Body of pancreas (tissue), 4 donors: ENCODE measurements at regions not wholly inside any gene's neighbourhood (a gene's known extent, or its start where the extent isn't known, plus 50 kb on each side); places are given as distances from the start of the nearest gene placed in this dataset.

Experiments used
- ATAC-seq: fragments of 150-250 bp; one replicate; pipeline ENCODE4 v1.9.1; 2016
- DNase-seq, 4 donors: peaks; one replicate each; pipeline ENCODE4 v3.0.0-alpha.2; 2019
- H3K27ac ChIP-seq, 4 donors: fragments of 200-600 bp; sonication (generic); 1 replicate in 3 of 4; 2 replicates in 1 of 4; pipeline versions ENCODE4 v1.5.1 to v1.6.1; 2016 to 2019; ENCODE audit warnings: mild to moderate bottlenecking in 1 of 4, mixed read lengths in 1 of 4, moderate library complexity in 1 of 4
- H3K27me3 ChIP-seq, 2 donors: fragments of 200-600 bp; sonication (generic); one replicate each; pipeline ENCODE4 v1.6.0; 2016; ENCODE audit warnings: mild to moderate bottlenecking in 1 of 2
- H3K36me3 ChIP-seq, 2 donors: fragments of 200-600 bp; sonication (generic); replicated peaks in 1 of 2; 2 replicates each; pipeline ENCODE4 v1.5.1; 2016; ENCODE audit warnings: low read depth in 2 of 2; ENCODE audit not compliant: insufficient read depth in 1 of 2
- H3K4me1 ChIP-seq: fragments of 200-600 bp; sonication (generic); one replicate; pipeline ENCODE4 v1.6.0; 2016
- H3K4me3 ChIP-seq, 2 donors: fragments of 200-600 bp; sonication (generic); 1 replicate in 1 of 2; 2 replicates in 1 of 2; pipeline ENCODE4 v1.5.1; 2016 to 2019
- H3K9me3 ChIP-seq, 3 donors: fragments of 200-600 bp; sonication (generic); 1 replicate in 2 of 3; 2 replicates in 1 of 3; pipeline ENCODE4 v1.5.1; 2016
- POLR2A ChIP-seq, 3 donors: fragments of 450-650 bp; IDR thresholded peaks; one replicate each; pipeline ENCODE4 v1.6.1; 2016; ENCODE audit warnings: antibody characterized with exemption in 3 of 3, mild to moderate bottlenecking in 2 of 3
- WGBS, 2 donors: methylation state at CpG; one replicate each; pipeline ENCODE4 v1.1.5; 2017; 5-methylcytosine and 5-hydroxymethylcytosine counted together
- intact Hi-C: fragments of 100-400 bp; cut with DNase I; formaldehyde crosslinking; loops from one replicate; pipeline ENCODE4 v1.15.1; 2023
- TF ChIP-seq, protein P1 (sequence below), 7 experiments: fragments of 450-650 bp in 4 of 7; fragments of 200-600 bp in 3 of 7; sonication (generic) in 3 of 7; IDR thresholded peaks; one replicate each; pipeline ENCODE4 v1.5.1; 2016 to 2019; ENCODE audit warnings: antibody characterized with exemption in 7 of 7

DNA sequence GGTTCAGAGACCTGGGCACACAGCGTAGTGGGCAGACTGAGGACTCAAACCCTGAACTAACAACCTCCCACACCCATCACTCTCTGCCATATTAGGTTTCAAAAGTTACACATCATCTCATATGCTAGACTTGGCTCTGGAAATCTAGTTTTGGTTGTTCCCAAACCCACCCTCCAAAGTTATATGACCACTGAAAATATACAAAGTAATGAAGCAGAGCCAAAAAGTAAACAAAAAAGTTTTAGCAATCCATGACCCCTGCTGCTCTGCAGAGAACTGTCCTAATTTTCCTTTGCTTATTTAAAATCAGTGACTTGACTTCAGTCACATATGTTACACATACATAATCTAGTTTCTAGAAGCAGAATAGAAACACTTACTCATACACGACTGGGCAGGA, 155.6 kb upstream of the TAS2R1 start:
- no peak for ATAC-seq
- 50 to 63% methylated on average over 2 of the region's 2 CpGs for WGBS, 2 donors
- H3K36me3 ChIP-seq: no peaks in the 10 kb centered on the region
- intact Hi-C loops: no loop called here
- no peaks in the 10 kb centered on the region for H3K9me3 ChIP-seq
- TF ChIP-seq POLR2A (IDR thresholded peaks at IDR 0.05): no peak
- TF ChIP-seq, protein P1, sequence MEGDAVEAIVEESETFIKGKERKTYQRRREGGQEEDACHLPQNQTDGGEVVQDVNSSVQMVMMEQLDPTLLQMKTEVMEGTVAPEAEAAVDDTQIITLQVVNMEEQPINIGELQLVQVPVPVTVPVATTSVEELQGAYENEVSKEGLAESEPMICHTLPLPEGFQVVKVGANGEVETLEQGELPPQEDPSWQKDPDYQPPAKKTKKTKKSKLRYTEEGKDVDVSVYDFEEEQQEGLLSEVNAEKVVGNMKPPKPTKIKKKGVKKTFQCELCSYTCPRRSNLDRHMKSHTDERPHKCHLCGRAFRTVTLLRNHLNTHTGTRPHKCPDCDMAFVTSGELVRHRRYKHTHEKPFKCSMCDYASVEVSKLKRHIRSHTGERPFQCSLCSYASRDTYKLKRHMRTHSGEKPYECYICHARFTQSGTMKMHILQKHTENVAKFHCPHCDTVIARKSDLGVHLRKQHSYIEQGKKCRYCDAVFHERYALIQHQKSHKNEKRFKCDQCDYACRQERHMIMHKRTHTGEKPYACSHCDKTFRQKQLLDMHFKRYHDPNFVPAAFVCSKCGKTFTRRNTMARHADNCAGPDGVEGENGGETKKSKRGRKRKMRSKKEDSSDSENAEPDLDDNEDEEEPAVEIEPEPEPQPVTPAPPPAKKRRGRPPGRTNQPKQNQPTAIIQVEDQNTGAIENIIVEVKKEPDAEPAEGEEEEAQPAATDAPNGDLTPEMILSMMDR (IDR thresholded peaks at IDR 0.05): no peak
- no peak overlapping the region for H3K4me3 ChIP-seq
- DNase-seq: no peak
- H3K27ac ChIP-seq: no peak overlapping the region
- H3K4me1 ChIP-seq: no peaks in the 10 kb centered on the region
- H3K27me3 ChIP-seq: no peaks in the 10 kb centered on the region

DNA sequence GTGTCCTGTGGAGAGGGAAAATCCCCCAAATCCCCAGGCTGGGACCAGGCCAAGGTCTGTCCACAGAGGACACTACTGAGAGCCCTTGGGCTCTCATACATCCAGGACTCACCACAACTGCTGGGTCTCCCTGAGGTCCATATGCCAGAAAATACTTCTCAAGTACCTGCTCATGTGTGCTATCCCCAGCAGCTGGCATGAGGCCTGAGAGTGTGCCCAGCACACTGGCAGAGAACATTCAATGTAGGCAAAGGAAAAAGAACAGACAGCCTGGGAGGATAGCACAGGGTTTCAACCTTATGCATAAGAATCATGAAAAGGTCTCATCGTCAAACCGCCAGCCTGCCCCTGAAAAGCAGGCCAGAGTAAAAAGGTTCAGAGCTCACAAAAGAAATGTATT, 154.1 kb upstream of the TAS2R1 start:
- DNase-seq (no peak), ATAC-seq (no peak)
- H3K27me3 ChIP-seq: no peaks in the 10 kb centered on the region
- no peaks in the 10 kb centered on the region for H3K4me1 ChIP-seq
- TF ChIP-seq, protein P1 (IDR thresholded peaks at IDR 0.05): no peak
- TF ChIP-seq POLR2A (IDR thresholded peaks at IDR 0.05): no peak
- WGBS, 2 donors: 82 to 97% methylated on average over 2 of the region's 2 CpGs
- H3K4me3 ChIP-seq: no peak overlapping the region
- no peaks in the 10 kb centered on the region for H3K9me3 ChIP-seq
- H3K36me3 ChIP-seq: no peaks in the 10 kb centered on the region
- no peak overlapping the region for H3K27ac ChIP-seq
- intact Hi-C loops: no loop called here

DNA sequence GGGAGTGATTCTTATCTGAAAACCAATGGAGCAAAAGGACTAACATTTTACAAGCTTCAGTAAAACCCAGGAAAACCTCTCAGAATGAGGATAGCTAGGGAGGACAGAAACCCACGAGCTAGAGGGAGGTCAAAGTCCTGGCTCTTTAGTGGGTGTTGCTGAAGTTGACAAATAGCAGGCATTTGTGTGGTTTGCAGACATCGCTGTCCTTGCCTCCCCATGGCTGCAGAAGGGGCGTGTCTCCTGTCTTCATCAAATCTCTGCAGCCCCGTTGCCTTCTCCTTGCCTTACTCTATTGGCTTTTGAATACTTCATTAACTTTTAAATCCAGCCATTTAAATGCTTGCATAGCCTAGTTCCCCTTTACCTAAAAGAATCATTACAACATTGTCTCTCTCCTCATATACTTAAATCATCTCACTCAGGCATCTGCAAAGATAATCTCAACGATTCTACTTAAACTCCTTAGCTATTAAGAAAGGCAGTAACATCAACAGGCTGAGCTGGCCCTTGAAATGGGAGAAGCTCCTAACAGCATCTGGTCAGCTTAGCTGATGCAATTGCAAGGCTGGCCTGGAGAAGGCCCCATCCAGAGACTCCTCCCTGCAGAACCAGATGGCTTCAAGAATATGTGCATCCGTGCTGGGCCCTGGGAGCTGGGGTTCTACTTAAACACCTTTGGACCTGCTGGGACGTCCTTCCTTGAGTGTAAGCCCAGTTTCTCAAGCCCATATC, 152.8 kb upstream of the TAS2R1 start:
- Histone ChIP-seq H3K4me1 (no peaks in the 10 kb centered on the region), H3K27me3 (no peaks in the 10 kb centered on the region), H3K36me3 (no peaks in the 10 kb centered on the region), H3K9me3 (no peaks in the 10 kb centered on the region), H3K4me3 (no peak overlapping the region), H3K27ac (no peak overlapping the region)
- intact Hi-C loops: no loop called here
- DNase-seq (no peak), ATAC-seq (no peak)
- TF ChIP-seq, protein P1 (IDR thresholded peaks at IDR 0.05): no peak
- no peak for TF ChIP-seq POLR2A (IDR thresholded peaks at IDR 0.05)
- WGBS, 2 donors: 22 to 23% methylated on average over 7 of the region's 7 CpGs

DNA sequence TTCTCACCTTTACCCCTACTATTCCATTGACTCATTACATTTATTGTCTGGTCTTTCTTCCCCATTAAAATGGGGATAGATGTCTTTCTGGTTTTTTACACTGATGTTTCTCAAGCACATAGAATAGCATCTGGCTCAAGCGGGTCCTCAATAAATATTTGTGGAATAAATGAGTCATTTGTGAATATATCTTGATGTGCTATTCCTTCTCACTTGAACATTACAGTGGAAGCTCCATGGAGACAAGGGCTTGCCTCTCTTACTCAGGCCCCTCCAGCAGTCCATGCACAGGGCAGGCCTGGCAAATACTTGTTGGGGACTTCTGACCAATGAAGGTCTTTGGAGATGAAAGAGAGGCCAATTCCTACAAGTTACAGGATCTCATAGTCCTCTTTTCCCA, 151.7 kb upstream of the TAS2R1 start:
- no peak for DNase-seq
- no peak for TF ChIP-seq POLR2A (IDR thresholded peaks at IDR 0.05)
- TF ChIP-seq, protein P1 (IDR thresholded peaks at IDR 0.05): no peak
- no peak for ATAC-seq
- Histone ChIP-seq H3K36me3 (no peaks in the 10 kb centered on the region), H3K4me1 (no peaks in the 10 kb centered on the region), H3K4me3 (no peak overlapping the region), H3K9me3 (no peaks in the 10 kb centered on the region), H3K27ac (no peak overlapping the region), H3K27me3 (no peaks in the 10 kb centered on the region)
- WGBS, 2 donors: 72 to 78% methylated on average over 1 of the region's 1 CpG
- intact Hi-C loops: no loop called here

DNA sequence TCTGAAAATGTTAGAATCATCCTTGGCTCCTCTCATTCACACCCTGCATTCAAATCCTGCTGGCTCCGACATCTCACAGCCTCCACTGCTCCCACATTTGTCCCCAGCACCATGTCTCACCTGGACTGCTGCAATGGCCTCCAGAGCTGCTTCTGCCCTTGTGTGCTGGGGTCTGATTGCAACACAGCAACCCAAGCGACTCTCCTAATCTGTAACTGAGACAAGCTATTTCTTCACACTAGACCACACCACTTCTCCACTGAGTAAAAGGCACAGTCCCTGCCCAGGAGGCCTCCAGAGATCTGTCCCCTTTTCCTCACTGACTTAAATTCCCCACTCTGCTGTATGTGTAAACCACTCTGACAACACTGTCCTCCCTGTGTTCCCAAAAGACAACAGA, 151.1 kb upstream of the TAS2R1 start:
- no peaks in the 10 kb centered on the region for H3K9me3 ChIP-seq
- H3K4me1 ChIP-seq: no peaks in the 10 kb centered on the region
- WGBS, 2 donors: 54 to 65% methylated on average over 2 of the region's 2 CpGs
- no peaks in the 10 kb centered on the region for H3K36me3 ChIP-seq
- ATAC-seq (no peak), DNase-seq (no peak)
- H3K27me3 ChIP-seq: no peaks in the 10 kb centered on the region
- no peak for TF ChIP-seq POLR2A (IDR thresholded peaks at IDR 0.05)
- TF ChIP-seq, protein P1 (IDR thresholded peaks at IDR 0.05): no peak
- intact Hi-C loops: no loop called here
- H3K4me3 ChIP-seq: no peak overlapping the region
- H3K27ac ChIP-seq: no peak overlapping the region
